AG20443 (cell line): ENCODE measurements at regions not wholly inside any gene's neighbourhood (a gene's known extent, or its start where the extent isn't known, plus 50 kb on each side); places are given as distances from the start of the nearest gene placed in this dataset.
"Not testable (repeated sequence)": the region's sequence is repeated elsewhere in the genome, so short reads cannot be mapped to it uniquely, and the experiment has no call there.

Source experiments
- DNase-seq: peaks from one replicate; pipeline ENCODE4 v3.0.0; 2012; ENCODE audit warnings: low spot score, mixed read lengths

- no peak for DNase-seq
Observed at GRCh38 chr14:55767286-55767685, 187.3 kb downstream of the KTN1 start.

DNA sequence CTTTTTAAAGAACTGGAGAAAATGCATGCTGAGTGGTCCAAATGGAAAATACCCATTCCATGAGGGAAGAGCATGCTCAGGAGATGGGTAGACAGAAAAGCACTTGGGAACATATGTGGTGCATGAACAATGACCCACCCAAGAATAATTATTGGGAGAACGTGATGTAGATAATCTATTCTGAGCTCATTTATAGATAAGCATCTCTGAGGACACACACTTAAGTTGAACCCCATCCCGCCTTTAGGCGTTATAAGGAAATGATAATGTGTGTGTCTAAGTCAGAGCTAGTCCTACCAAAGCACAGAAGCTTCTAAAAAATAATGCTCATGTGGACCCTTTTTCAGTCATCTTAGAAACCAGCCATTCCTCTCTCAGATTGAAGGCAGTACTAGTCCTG lies 189.9 kb downstream of the KTN1 start:
- no peak for DNase-seq

DNA sequence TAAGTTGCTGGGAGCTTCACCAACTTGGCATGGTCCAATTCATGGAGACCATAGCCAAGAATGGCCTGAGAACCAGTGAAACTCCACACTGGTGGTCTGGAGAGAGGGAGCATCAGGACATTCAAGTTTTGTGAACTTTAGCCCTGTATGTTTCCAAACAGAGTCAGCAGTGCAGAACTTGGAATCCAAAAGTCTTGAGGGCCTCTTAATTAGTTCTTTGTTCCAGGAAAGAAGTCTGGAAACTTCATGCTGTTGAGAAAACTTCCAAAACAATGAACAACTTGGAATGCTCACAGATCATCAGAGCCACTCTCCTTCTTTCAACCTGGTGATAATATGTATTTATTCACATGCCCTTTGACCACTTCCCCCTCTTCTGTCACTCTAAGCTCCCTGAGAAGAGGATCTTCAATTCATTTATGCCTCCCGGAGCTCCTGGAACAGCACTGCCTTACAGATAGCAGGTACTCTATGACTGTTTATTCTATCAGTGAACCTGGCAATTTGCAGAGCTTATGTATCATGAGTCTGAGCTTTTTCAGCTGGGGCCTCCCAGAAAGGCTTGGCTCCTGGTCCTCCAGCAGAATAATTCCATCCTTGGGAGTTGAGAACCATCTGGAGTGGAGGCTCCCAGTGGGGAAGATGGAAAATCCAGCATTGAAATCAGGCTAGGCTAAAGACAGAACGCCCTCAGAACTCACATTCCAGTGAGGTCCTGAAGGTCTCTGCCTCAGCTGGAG lies 191.4 kb downstream of the KTN1 start:
- no peak for DNase-seq

- DNase-seq = no peak
Observed at GRCh38 chr14:55772486-55772885, 192.5 kb downstream of the KTN1 start.

GRCh38 chr14:55773312-55773711 lies 193.3 kb downstream of the KTN1 start:
- DNase-seq = no peak

DNA sequence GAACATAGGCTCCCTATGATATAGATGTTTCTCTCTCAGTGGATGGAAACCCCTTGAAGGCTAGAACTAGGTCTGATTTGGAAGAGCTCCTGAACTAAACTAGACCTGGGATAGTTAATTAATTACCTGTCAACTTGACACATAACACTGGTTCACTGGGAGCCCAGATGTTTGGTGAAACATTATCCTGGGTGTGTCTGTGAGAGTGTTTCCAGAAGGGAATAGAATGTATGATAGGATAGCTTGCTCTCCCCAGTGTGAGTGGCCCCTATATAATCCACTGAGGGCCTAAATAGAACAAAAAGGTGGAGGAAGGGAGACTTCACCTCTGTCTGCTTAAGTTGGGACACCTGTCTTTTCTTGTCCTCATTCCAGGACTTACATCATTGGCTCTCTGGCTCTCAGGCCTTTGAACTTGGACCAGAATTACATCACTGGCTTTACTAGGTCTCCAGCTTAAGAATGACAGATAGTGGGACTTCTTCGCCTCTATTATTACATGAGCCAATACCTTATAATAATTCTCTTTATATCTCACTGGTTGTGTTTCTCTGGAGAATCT lies 194.1 kb downstream of the KTN1 start:
- DNase-seq = no peak

DNA sequence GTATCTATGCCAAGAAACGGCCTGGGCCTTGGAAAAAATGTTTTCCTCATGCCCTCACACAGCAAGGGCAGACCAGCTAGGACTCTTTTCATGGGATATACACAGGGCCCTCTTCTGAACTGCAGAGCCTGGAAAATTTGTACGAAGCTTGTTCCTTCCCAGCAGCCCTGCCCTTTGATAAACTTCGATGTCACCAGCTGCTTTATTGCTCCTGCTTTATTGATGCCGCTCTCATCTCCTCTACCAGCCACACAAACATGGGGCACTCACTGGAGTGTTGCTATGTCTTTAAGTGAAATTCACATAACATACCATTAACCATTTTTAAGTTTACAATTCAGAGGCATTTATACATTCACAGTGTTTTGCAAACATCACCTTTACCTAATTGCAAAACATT lies 197.9 kb downstream of the KTN1 start:
- no peak for DNase-seq

DNA sequence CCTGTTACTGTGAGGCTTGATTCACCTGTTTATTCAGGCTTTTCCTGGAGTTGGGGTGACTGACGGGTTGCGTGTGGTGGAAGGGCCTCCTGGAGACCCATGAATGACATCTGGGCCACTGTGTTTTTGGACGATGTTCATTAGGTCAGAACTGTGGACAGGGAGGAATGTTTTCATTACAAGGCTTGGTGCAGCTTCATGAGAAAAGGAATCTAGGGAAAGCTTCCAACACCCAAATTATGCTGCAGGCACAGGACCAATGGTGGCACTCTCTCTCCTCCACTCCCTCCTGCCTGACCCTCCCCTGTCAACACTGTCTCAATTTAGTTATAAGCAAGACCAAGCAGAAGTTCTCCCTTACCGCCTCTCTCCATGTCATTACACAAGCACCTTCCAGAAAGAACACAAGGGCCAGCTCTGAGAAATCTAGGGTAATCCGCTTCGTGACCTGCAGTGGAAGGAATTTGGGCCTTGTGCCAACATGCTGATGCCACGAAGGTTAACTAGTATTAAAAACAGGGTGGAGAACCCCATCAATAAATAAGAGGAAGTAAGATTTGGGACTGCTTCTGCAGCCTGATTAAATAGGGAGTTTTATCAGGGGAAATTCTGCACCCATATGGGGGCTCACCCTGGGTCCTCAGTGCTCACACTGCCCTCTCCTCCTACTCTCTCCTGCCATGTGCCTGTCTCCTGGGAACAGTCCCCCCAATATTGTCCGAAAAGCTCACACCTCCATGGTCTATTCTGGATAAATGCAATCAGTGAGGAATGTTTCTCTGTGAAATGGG lies 200.3 kb downstream of the KTN1 start:
- DNase-seq = peak; percentile 61

GRCh38 chr14:55781046-55781445 lies 201.0 kb downstream of the KTN1 start:
- DNase-seq = no peak

DNA sequence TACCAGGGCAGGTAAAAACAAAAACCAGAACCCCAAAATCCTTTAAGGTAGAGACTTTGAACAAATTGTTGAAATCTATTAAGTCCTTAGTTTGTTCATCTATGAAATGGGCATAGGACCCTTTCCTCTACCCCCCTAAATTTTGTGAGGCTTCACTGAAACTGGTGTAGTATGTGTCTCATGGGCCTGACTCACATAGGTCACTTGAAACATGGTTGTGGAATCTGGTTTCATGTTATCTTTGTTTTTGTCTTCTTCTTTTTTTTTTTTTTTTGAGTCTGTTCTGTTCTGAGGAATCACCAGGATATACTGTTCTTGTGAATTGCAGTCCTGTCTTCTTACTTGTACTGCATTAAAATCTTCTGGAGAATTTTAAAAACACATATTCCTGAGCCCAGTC lies 202.2 kb downstream of the KTN1 start:
- DNase-seq = no peak

- no peak for DNase-seq
Observed at GRCh38 chr14:55789406-55789805, 209.4 kb downstream of the KTN1 start.

- DNase-seq = no peak
Observed at GRCh38 chr14:55794655-55795595, 214.9 kb downstream of the KTN1 start.

DNA sequence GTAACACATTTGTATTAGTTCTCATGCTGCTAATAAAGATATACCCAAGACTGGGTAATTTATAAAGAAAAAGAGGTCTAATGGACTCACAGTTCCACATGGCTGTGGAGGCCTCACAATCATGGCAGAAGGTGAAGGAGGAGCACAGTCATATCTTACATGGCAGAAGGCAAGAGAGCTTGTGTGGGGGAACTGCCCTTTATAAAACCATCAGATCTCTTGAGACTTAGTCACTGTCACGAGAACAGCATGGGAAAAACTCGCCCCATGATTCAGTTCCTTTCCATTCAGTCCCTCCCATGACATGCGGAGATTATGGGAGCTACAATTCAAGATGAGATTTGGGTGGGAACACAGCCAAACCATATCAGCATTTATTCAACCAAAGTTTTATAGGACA lies 216.5 kb downstream of the KTN1 start:
- DNase-seq = not testable (repeated sequence)

GRCh38 chr14:55798406-55798805 lies 218.4 kb downstream of the KTN1 start:
- DNase-seq = no peak

- DNase-seq = no peak
Observed at GRCh38 chr14:55799508-55800095, 219.6 kb downstream of the KTN1 start.

GRCh38 chr14:55800156-55800785 lies 220.3 kb downstream of the KTN1 start:
- no peak for DNase-seq

GRCh38 chr14:55801121-55801520 lies 221.1 kb downstream of the KTN1 start:
- no peak for DNase-seq

DNA sequence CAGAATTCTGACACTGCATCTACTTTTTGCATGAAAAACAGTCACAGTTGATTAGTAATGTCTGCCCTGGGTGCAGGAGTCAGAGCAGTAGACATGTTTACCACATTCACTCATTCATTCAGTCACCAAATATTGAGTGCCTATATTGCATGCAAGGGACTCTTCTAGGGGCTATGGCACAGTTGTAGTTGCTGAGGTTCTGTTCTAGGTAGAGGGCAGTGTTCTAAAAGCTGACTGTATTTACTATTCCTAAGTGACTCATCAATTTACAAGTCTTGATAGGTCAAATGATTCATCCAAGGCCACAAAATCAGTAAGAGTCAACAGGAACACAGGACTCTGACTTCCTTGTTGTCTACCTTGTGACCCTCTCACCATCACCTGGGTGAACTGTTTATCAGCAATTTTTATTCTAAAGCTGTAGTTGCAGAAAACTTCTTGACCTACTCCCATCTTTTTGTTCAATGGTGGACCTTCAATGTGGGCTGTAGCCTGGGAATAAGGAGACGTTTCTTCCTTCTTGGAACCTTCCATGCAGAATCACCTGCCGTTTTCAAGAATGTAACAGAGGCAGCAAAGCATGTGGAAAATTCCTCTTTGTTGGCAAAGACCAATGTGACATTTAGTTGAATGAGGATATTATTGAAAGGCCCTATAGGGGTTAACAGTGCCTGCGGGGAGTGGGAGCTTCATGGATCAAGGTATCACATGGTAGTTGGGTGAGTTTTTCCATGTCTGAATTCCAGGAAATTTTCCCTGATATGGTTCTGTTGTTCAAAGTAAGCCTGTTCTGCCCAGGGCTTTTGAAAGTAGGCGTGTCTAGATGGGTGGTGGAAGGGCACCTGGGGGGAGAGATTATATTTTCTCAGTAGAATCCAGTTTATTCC lies 223.2 kb downstream of the KTN1 start:
- no peak for DNase-seq

GRCh38 chr14:55803873-55804553 lies 224.0 kb downstream of the KTN1 start:
- DNase-seq = no peak

DNA sequence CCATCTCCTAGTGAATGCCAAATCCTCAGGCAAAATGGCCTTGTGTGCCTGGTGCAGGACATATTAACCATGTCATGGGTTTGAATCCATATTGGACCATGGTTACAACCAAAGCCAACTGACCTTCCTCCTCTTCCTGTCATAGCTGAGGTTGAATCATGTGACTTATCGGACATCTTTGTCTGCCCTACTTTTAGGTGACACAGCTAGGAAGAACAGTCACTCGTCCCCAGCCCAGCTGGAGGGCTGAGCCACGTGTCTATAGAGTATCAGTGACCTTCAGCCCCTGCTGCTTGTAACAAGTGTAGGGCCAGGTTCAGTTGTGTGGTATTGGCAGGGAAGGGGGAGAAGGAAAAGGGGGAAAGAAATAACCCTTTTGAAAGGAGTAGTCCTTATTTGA lies 225.2 kb downstream of the KTN1 start:
- DNase-seq = no peak
